Peyer's patch (tissue), 4 donors: ENCODE measurements at regions not wholly inside any gene's neighbourhood (a gene's known extent, or its start where the extent isn't known, plus 50 kb on each side); places are given as distances from the start of the nearest gene placed in this dataset.

Source experiments
- DNase-seq, 3 donors: peaks; one replicate each; pipeline ENCODE4 v3.0.0-alpha.2; 2017 to 2019
- H3K27ac ChIP-seq, 4 donors: fragments of 200-600 bp; sonication (generic); one replicate each; pipeline ENCODE4 v1.5.1; 2016 to 2019
- H3K27me3 ChIP-seq, 2 donors: fragments of 200-600 bp; sonication (generic); one replicate each; pipeline ENCODE4 v1.5.1; 2019
- H3K36me3 ChIP-seq, 3 donors: fragments of 200-600 bp; sonication (generic); one replicate each; pipeline ENCODE4 v1.5.1; 2016 to 2019
- H3K4me1 ChIP-seq, 4 donors: fragments of 200-600 bp; sonication (generic); one replicate each; pipeline ENCODE4 v1.5.1; 2016 to 2019
- H3K4me3 ChIP-seq, 4 donors: fragments of 200-600 bp; sonication (generic); 1 replicate in 3 of 4; 2 replicates in 1 of 4; pipeline ENCODE4 v1.5.1; 2016 to 2019; ENCODE audit warnings: mild to moderate bottlenecking in 1 of 4
- H3K9me3 ChIP-seq, 4 donors: fragments of 200-600 bp; sonication (generic); one replicate each; pipeline ENCODE4 v1.5.1; 2016 to 2019; ENCODE audit warnings: mild to moderate bottlenecking in 1 of 4
- POLR2A ChIP-seq, 2 donors: fragments of 450-650 bp; IDR thresholded peaks; one replicate each; pipeline ENCODE4 v1.5.1; 2017; ENCODE audit warnings: antibody characterized with exemption in 2 of 2, mild to moderate bottlenecking in 2 of 2, moderate library complexity in 2 of 2
- small RNA-seq, 2 donors: library from RNA; depleted of rRNA; stranded (forward); fragments of <200 nt; gene quantifications; one replicate each; pipeline ENCODE3, GENCODE V24; 2016
- TF ChIP-seq, protein P1 (sequence below), 6 experiments: fragments of 450-650 bp in 4 of 6; fragments of 200-600 bp in 2 of 6; sonication (generic) in 1 of 6; IDR thresholded peaks; one replicate each; pipeline ENCODE4 v1.5.1; 2017 to 2019; ENCODE audit warnings: antibody characterized with exemption in 6 of 6, mild to moderate bottlenecking in 3 of 6, moderate library complexity in 1 of 6

DNA sequence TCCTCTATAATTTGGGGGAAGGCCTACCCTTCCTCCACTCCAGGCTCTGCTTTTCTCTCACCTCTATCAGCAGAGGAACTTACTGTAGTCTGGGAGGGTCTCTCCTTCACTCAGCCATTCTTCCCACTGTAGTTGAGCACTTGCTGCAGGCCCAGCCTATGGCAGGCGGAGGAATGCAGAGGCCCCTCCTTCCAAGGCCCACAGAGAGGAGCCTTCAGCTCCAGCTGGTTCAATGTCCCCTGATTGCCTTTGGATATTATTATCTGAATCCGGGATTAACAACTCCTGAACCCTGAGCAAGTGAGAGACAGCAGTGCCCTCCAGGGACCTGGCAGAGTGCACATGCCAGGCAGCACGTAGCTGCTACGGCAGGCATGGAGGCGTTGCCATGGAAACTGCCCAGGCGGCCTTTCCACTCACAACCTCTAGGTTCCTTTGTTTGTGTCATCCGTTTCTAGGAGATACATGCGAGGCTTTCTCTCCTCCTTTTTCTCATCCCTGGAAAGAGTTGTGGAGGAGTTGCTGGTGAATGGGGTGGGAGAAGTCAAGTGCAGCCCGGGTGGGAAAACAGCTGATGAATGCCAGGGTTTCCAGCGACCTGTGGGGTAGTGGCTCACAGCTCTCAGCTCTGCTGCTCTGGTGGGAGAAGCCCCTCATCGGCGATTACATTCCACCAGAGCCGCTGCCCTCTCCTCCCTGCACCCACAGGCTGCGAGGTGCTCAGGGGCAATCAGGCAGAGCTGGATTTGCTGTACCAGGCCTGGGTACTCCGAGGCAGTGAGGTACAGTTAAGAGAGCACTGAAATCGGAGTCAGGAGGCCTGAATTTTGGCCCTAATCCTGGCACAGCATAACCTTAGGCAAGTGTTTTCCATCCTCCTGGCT, 55.3 kb upstream of the HK2 start:
- Histone ChIP-seq H3K4me3 (no peak overlapping the region), H3K9me3 (no peaks in the 10 kb centered on the region), H3K27me3 (no peaks in the 10 kb centered on the region), H3K27ac (no peak overlapping the region), H3K4me1 (peaks cover 0 to 5% (median 0%) of the 10 kb centered on the region in 4 donors), H3K36me3 (no peaks in the 10 kb centered on the region)
- DNase-seq: no peak
- TF ChIP-seq, protein P1, sequence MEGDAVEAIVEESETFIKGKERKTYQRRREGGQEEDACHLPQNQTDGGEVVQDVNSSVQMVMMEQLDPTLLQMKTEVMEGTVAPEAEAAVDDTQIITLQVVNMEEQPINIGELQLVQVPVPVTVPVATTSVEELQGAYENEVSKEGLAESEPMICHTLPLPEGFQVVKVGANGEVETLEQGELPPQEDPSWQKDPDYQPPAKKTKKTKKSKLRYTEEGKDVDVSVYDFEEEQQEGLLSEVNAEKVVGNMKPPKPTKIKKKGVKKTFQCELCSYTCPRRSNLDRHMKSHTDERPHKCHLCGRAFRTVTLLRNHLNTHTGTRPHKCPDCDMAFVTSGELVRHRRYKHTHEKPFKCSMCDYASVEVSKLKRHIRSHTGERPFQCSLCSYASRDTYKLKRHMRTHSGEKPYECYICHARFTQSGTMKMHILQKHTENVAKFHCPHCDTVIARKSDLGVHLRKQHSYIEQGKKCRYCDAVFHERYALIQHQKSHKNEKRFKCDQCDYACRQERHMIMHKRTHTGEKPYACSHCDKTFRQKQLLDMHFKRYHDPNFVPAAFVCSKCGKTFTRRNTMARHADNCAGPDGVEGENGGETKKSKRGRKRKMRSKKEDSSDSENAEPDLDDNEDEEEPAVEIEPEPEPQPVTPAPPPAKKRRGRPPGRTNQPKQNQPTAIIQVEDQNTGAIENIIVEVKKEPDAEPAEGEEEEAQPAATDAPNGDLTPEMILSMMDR (IDR thresholded peaks at IDR 0.05): no peak
- no peak for TF ChIP-seq POLR2A (IDR thresholded peaks at IDR 0.05)

DNA sequence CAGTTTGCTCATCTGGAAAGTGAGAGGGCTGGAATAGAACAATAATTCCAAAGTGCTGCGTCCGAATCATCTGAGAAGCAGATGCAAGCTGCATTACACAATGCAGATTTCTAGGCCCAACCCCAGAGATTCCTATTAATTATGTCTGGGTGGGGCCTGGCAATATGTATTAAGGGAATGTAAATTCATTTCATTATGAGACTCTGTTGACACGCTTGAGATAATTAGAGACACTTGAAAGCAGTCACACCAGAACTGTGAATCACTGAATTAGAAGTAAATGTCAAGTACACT, 54.7 kb upstream of the HK2 start:
- no peak overlapping the region for H3K27ac ChIP-seq
- TF ChIP-seq, protein P1 (IDR thresholded peaks at IDR 0.05): no peak
- no peak for TF ChIP-seq POLR2A (IDR thresholded peaks at IDR 0.05)
- DNase-seq: no peak
- H3K4me1 ChIP-seq: peaks cover 0 to 5% (median 0%) of the 10 kb centered on the region in 4 donors
- H3K36me3 ChIP-seq: no peaks in the 10 kb centered on the region
- H3K27me3 ChIP-seq: no peaks in the 10 kb centered on the region
- H3K4me3 ChIP-seq: no peak overlapping the region
- no peaks in the 10 kb centered on the region for H3K9me3 ChIP-seq

DNA sequence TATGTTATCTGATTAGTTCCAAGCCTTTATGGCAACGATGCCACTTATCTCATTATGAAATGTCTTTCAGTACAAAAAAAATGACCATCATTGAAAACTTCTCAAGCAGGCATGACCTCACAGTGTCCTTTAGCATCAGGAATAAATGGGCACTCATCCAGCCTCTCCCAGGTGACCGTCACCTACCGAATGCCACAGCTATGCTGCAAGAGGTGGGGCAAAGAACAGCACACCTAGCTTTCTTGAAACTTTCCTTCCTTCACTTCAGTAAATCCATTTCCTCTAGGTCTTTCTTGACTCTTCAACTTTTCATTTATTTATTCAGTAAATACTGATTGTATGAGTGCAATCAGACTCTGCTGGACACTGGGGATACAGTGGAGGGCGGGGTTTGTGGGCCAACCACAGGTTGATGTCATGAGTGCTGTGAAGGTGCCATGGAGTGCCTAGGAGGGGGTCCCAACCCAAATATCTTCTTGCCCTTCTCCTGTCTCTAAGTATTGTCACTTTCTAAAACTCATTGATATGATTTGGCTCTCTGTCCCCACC, 54.3 kb upstream of the HK2 start:
- DNase-seq: no peak
- Histone ChIP-seq H3K4me3 (no peak overlapping the region), H3K27ac (no peak overlapping the region), H3K4me1 (peaks cover 0 to 5% (median 0%) of the 10 kb centered on the region in 4 donors), H3K36me3 (no peaks in the 10 kb centered on the region), H3K9me3 (no peaks in the 10 kb centered on the region), H3K27me3 (no peaks in the 10 kb centered on the region)
- no peak for TF ChIP-seq POLR2A (IDR thresholded peaks at IDR 0.05)
- TF ChIP-seq, protein P1 (IDR thresholded peaks at IDR 0.05): no peak

Small RNA genes in the stretch of these regions (small RNA-seq; reads per million reads assigned to genes)
- gene AC007387.1: 0 reads per million in 2 donors
